ENCODE measurements at regions not wholly inside any gene's neighbourhood (a gene's known extent, or its start where the extent isn't known, plus 50 kb on each side); places are given as distances from the start of the nearest gene placed in this dataset.

GRCh38 chr9:38201844-38202243 is 132.8 kb upstream of the SHB start:
- CTCF ChIA-PET, result interaction anchor here (1.0 kb wide), 1 partner anchor 22 kb away, joined by 3 read pairs; no protein-coding TSS in a partner anchor
- TF ChIP-seq, protein P1, sequence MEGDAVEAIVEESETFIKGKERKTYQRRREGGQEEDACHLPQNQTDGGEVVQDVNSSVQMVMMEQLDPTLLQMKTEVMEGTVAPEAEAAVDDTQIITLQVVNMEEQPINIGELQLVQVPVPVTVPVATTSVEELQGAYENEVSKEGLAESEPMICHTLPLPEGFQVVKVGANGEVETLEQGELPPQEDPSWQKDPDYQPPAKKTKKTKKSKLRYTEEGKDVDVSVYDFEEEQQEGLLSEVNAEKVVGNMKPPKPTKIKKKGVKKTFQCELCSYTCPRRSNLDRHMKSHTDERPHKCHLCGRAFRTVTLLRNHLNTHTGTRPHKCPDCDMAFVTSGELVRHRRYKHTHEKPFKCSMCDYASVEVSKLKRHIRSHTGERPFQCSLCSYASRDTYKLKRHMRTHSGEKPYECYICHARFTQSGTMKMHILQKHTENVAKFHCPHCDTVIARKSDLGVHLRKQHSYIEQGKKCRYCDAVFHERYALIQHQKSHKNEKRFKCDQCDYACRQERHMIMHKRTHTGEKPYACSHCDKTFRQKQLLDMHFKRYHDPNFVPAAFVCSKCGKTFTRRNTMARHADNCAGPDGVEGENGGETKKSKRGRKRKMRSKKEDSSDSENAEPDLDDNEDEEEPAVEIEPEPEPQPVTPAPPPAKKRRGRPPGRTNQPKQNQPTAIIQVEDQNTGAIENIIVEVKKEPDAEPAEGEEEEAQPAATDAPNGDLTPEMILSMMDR (IDR thresholded peaks at IDR 0.05; ENCODE audit: control extremely low read depth, extremely low read depth, low read depth, missing control alignments), result no peak
- no peak for DNase-seq (ENCODE audit: extremely low spot score)
- POLR2A ChIA-PET, result no interaction called here

GRCh38 chr9:38200431-38200830 is 131.4 kb upstream of the SHB start:
- ChIA-PET CTCF (interaction anchor here (1.0 to 1.5 kb wide), 2 partner anchors 9 to 10 kb away, joined by 3 read pairs; no protein-coding TSS in a partner anchor), POLR2A (no interaction called here)
- DNase-seq (ENCODE audit: extremely low spot score), result no peak
- TF ChIP-seq, protein P1 (IDR thresholded peaks at IDR 0.05; ENCODE audit: control extremely low read depth, extremely low read depth, low read depth, missing control alignments), result no peak

GRCh38 chr9:38198140-38198539 is 129.1 kb upstream of the SHB start:
- POLR2A ChIA-PET, result no interaction called here
- TF ChIP-seq, protein P1 (IDR thresholded peaks at IDR 0.05; ENCODE audit: control extremely low read depth, extremely low read depth, low read depth, missing control alignments), result no peak
- DNase-seq (ENCODE audit: extremely low spot score), result no peak
- CTCF ChIA-PET, result no interaction called here

GRCh38 chr9:38196714-38197113 is 127.7 kb upstream of the SHB start:
- ChIA-PET POLR2A (no interaction called here), CTCF (no interaction called here)
- TF ChIP-seq, protein P1 (IDR thresholded peaks at IDR 0.05; ENCODE audit: control extremely low read depth, extremely low read depth, low read depth, missing control alignments), result no peak
- no peak for DNase-seq (ENCODE audit: extremely low spot score)

DNA sequence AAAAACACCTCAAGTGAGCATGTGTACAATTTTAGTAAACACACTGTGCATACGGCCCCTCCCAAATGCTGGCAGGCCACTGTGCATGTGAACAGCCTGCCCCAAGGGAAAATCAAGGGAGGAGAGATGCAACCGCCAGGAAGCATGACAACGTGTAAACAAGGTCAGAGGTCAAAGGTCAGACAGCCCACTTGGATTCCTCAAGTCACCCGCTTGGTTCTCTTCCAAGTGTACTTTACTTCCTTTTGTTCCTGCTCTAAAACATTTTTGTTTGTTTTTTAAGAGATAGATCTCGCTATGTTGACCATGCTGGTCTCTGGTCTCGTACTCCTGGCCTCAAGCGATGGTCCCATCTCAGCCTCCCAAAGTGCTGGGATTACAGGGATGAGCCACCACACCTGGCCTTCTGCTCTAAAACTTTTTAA is 126.7 kb upstream of the SHB start:
- TF ChIP-seq, protein P1 (IDR thresholded peaks at IDR 0.05; ENCODE audit: control extremely low read depth, extremely low read depth, low read depth, missing control alignments), result no peak
- CTCF ChIA-PET, result no interaction called here
- POLR2A ChIA-PET, result no interaction called here
- no peak for DNase-seq (ENCODE audit: extremely low spot score)

DNA sequence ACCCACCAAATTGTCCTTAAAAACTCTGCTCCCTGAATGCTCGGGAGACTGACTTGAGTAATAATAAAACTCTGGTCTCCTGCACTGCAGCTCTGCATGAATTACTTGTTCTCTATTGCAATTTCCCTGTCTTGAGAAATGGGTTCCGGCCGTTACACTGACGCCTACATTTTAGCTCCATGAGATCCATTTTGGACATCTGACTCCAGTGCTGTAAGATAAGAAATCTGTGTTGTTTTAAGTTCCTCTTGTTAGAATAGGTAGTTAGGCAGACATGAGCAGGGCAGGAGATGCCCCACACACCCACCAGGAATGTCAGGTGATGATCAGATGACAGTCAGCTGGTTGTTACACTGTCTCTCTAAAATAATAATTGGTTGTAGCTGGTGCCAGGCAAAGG is 125.8 kb upstream of the SHB start:
- ChIA-PET CTCF (no interaction called here), POLR2A (no interaction called here)
- TF ChIP-seq, protein P1 (IDR thresholded peaks at IDR 0.05; ENCODE audit: control extremely low read depth, extremely low read depth, low read depth, missing control alignments), result no peak
- DNase-seq (ENCODE audit: extremely low spot score), result no peak

Measured in GM10248 (cell line).